Activated CD4-positive, alpha-beta memory T cell treated with anti-CD3 and anti-CD28 coated beads, Interleukin-2, amount 10 ng/mL, durations not matched to agents 7 days and 5 days (primary cell): ENCODE measurements at regions not wholly inside any gene's neighbourhood (a gene's known extent, or its start where the extent isn't known, plus 50 kb on each side); places are given as distances from the start of the nearest gene placed in this dataset.

Source experiments
- CTCF ChIA-PET: fragments of 350-600 bp; sonication (Branson Sonifier 250); formaldehyde crosslinking; loops from one replicate; lab custom pipeline; 2021; ENCODE audit warnings: antibody characterized with exemption, inconsistent platforms; lab: Charles Lee
- POLR2A ChIA-PET: fragments of 350-600 bp; sonication (Branson Sonifier 250); formaldehyde crosslinking; loops from one replicate; lab custom pipeline; 2021; ENCODE audit warnings: antibody characterized with exemption; lab: Charles Lee
- DNase-seq: peaks from one replicate; pipeline ENCODE4 v3.0.0-alpha.2; 2020
- H3K27ac Mint-ChIP-seq: one replicate; pipeline ENCODE4 v1.8.0; 2021; ENCODE audit warnings: mild to moderate bottlenecking, mixed read lengths
- H3K27me3 Mint-ChIP-seq: one replicate; pipeline ENCODE4 v1.8.0; 2021; ENCODE audit warnings: mixed read lengths
- H3K36me3 Mint-ChIP-seq: one replicate; pipeline ENCODE4 v1.8.0; 2021; ENCODE audit warnings: low read depth, mixed read lengths
- H3K4me1 Mint-ChIP-seq: one replicate; pipeline ENCODE4 v1.8.0; 2021; ENCODE audit warnings: mixed read lengths
- H3K4me3 Mint-ChIP-seq: one replicate; pipeline ENCODE4 v1.8.0; 2021; ENCODE audit warnings: mild to moderate bottlenecking, mixed read lengths
- H3K9me3 Mint-ChIP-seq: one replicate; pipeline ENCODE4 v1.8.0; 2021; ENCODE audit warnings: mixed read lengths

DNA sequence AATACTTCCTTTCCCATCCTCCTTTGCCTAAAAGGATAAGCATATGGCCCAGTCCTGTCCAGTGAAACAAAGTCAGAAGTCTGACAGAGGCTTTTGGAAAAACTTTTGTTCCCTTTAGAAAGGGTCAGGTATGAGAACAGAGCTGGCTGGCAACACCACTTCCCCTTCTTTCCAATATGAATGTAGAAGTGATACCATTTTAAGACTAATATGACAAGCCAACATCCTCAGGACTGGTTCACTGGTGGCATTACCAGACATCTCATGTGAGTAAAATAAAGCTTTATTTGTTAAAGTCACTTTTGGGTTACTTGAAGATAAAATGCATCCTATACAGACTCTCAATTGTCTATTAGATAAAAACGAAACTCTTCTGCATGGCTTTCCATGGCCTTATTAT lies 83.6 kb upstream of the PTCHD1 start:
- H3K27me3 Mint-ChIP-seq: no peaks in the 10 kb centered on the region
- DNase-seq: no peak
- no peak overlapping the region for H3K27ac Mint-ChIP-seq
- no peak overlapping the region for H3K4me3 Mint-ChIP-seq
- no peaks in the 10 kb centered on the region for H3K36me3 Mint-ChIP-seq
- H3K4me1 Mint-ChIP-seq: no peaks in the 10 kb centered on the region
- ChIA-PET CTCF (no interaction called here), POLR2A (no interaction called here)
- no peaks in the 10 kb centered on the region for H3K9me3 Mint-ChIP-seq

DNA sequence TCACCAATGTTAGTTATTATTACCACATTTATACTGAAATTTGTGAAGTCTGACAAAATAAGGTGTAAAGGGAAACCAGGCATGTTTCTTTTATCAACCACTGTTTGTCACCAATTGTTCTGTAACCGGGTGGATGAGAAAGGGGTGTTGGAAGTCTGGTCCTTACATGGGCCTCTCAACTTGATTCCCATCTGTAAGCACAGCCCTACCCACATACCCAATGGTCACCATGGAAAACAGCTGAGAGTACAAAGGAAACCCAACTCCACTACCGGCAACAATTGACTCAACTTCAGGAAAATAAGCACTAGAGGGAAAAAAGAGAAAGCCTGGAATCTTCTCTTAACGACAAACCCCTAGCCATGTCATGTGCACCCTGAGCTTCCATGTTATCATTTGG lies 70.8 kb upstream of the PTCHD1 start:
- DNase-seq: no peak
- no peaks in the 10 kb centered on the region for H3K36me3 Mint-ChIP-seq
- no peaks in the 10 kb centered on the region for H3K27me3 Mint-ChIP-seq
- no peaks in the 10 kb centered on the region for H3K9me3 Mint-ChIP-seq
- no peaks in the 10 kb centered on the region for H3K4me1 Mint-ChIP-seq
- H3K4me3 Mint-ChIP-seq: no peak overlapping the region
- no peak overlapping the region for H3K27ac Mint-ChIP-seq
- ChIA-PET CTCF (no interaction called here), POLR2A (no interaction called here)

DNA sequence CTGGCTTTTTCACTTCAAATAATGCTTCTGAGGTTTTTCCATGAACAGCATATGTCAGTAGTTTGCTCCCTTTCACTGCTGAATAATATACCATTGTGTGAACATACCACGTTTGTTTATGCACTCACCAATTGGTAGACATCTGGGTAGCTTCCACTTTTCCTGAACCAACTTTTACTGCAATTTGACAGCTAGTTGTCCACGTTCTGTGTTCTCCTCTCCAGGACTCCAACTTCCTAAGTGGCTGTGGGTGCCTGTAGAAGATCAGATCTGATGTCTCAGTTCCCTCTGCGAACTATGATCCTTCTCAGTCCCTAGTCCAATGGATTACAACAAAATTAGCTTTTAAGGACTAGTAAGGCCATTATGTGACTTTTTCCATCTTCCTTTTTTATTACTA lies 64.7 kb upstream of the PTCHD1 start:
- POLR2A ChIA-PET: no interaction called here
- H3K27ac Mint-ChIP-seq: no peak overlapping the region
- no peaks in the 10 kb centered on the region for H3K36me3 Mint-ChIP-seq

DNA sequence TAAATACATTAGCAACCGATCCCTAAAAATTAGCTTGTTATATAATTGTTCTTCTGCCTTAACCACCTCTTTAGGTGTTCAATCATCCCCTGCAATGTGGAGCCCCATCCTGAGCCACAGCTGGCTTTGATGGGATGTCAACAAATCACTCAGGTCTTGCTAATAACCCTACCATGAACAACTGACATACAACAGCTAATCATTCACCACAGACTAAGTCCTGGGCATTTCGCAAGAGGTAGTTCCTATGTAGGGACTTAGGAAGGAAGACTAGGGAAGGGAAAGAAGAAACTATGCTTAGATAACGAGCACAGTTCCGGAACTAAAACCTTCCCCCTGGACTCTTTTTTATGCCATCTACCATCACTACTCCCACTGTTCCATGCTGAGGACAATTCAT lies 63.6 kb upstream of the PTCHD1 start:
- H3K4me1 Mint-ChIP-seq: no peaks in the 10 kb centered on the region
- POLR2A ChIA-PET: no interaction called here
- H3K9me3 Mint-ChIP-seq: no peaks in the 10 kb centered on the region
- H3K36me3 Mint-ChIP-seq: no peaks in the 10 kb centered on the region
- DNase-seq: no peak
- no peak overlapping the region for H3K4me3 Mint-ChIP-seq
- H3K27me3 Mint-ChIP-seq: no peaks in the 10 kb centered on the region
- CTCF ChIA-PET: no interaction called here
- H3K27ac Mint-ChIP-seq: no peak overlapping the region

More for the DNA sequence above, 64.7 kb upstream of the PTCHD1 start:
- DNase-seq: no peak
- H3K27me3 Mint-ChIP-seq: no peaks in the 10 kb centered on the region
- no peaks in the 10 kb centered on the region for H3K9me3 Mint-ChIP-seq
- CTCF ChIA-PET: no interaction called here
- no peak overlapping the region for H3K4me3 Mint-ChIP-seq
- no peaks in the 10 kb centered on the region for H3K4me1 Mint-ChIP-seq

DNA sequence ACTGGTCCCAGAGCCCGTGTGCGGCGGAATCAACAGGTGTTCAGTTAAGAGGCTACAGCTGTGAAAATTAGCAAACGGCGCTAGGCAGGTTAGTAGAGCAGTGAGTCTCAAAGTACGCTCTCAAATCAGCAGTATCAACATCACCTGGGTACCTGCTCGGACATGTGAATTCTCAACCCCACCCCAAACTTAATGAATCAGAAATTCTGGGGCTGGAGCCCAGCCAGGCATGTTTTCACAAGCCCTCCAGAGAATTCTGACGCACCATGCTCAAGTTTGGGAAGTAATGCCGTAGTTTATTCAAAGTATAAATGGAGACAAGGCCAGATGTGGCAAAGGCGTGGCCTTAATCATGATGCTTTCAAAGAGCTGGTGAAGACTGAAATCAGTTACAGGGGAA lies 58.2 kb upstream of the PTCHD1 start:
- H3K36me3 Mint-ChIP-seq: no peaks in the 10 kb centered on the region
- DNase-seq: no peak
- no peak overlapping the region for H3K27ac Mint-ChIP-seq
- no peaks in the 10 kb centered on the region for H3K9me3 Mint-ChIP-seq
- POLR2A ChIA-PET: no interaction called here
- CTCF ChIA-PET: no interaction called here
- H3K4me1 Mint-ChIP-seq: no peaks in the 10 kb centered on the region
- H3K27me3 Mint-ChIP-seq: no peaks in the 10 kb centered on the region
- H3K4me3 Mint-ChIP-seq: no peak overlapping the region
